Ramos (cell line): ENCODE measurements at regions not wholly inside any gene's neighbourhood (a gene's known extent, or its start where the extent isn't known, plus 50 kb on each side); places are given as distances from the start of the nearest gene placed in this dataset.

Experiments used
- in situ Hi-C: fragments of 300-500 bp; cut with MboI; formaldehyde crosslinking; loops from one replicate; pipeline ENCODE4 v1.14.3; 2022; ENCODE audit warnings: low sequenced_read_pairs; ENCODE audit not compliant: unreplicated experiment

- in situ Hi-C loops: no loop called here
Observed at GRCh38 chr2:14817848-14818247, 185.3 kb downstream of the LRATD1 start.

DNA sequence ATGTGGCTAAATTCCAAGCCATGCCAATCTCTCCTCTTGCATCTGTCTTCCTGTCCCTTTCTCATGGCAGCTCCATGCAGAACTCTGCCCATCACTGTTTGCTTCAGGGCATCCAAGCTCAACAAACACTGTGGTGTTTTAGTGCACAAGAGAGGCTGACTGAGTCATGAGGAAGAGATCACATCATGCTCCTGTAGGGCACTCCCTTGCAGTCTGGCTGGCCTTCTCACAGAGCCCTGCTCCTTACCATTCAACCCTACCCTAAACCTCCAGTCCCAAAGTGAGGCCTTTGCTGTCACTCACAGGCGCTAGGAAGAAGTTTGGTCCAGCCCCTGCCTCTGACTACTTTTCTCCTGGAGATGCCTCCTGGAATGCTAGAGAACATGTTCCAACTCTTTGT is 194.0 kb downstream of the LRATD1 start:
- in situ Hi-C loops: no loop called here

DNA sequence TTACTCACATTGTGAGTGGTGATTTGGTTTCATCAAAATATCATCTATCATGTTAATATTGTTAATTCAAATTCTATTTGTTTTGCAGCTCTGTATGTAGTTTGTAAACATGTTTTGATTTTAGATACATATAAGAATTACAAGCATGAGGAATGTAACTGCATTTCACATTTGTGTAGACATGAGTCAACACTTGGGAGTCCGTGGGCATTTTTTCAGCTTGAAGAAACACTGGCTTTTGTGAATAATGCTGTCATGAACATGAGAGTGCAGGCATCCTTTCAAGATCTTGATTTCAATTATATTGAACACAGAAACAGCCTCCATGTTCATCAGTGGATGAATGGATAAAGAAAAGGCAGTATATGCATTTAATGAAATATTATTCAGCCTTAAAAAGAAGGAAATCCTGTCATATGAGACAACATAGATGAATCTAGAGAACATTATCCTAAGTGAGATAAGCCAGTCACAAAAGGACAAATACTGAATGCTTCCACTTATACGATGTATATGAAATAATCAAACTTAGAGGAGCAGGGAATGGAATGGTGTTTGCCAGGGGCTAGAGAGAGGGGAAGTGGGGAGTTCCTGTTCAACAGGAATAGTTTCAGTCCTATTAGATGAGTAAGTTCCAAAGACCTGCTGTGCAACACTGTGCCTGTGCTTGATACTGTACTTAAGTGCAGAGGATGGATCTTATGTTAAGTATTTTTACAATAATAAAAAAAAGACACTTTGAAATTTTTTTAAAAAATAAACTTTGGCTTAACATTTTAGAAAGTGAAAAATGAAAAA is 194.9 kb downstream of the LRATD1 start:
- in situ Hi-C loops: no loop called here

- in situ Hi-C loops: no loop called here
Observed at GRCh38 chr2:14828223-14828622, 195.7 kb downstream of the LRATD1 start.

- in situ Hi-C loops: no loop called here
Observed at GRCh38 chr2:14828968-14829367, 196.5 kb downstream of the LRATD1 start.

- in situ Hi-C loops: no loop called here
Observed at GRCh38 chr2:14831458-14831857, 198.9 kb downstream of the LRATD1 start.

DNA sequence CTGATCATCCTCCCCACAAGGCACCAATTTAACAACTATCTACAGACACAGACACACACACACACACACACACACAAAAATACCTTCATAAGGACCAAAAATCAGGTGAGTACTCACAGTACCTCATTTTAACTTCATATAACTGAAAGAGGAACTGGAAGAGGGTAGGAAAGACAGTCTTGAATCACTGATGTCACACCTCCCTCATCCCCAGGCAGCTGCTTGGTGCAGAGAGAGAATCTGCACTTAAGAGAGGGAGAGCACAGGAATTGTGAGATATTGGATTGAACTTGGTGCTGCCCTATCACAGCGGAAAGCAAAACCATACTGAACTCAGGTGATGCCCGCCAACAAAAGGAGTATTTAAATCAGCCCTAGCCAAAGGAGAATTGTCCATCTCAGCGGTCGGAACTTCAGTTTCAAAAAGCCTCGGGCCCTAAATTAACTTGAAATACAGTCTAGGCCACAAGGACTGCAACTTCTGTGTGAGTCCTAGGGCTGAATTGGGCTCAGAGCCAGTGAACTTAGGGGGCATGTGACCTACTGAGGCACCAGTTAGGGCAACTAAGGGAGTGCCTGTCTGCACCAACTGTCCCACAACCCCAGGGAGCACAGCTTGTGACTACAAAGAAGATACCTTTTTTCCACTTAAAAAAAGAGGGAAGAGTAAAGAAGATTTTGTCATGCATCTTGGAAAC is 211.1 kb downstream of the LRATD1 start:
- in situ Hi-C loops: no loop called here

DNA sequence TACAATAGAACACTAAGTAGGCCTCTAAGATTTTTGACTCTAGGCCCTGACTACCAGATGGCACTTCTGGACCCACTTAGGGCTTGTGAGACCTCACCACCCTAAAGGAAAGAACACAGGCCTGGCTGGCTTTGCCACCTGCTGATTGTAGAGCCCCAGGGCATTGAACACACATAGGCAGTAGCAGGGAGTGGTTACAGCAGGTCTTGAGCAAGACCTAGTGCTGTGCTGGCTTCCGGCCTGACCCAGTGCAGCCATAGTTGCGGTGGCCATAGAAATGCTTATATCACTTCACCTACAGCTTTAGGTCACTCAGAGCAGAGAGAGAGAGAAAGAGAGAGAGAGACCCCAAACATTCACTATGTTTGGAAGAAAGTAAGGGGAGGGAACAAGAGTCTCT is 223.2 kb downstream of the LRATD1 start:
- in situ Hi-C loops: no loop called here

- in situ Hi-C loops: no loop called here
Observed at GRCh38 chr2:14861181-14861580, 228.7 kb downstream of the LRATD1 start.

- in situ Hi-C loops: no loop called here
Observed at GRCh38 chr2:14866736-14867352, 234.3 kb downstream of the LRATD1 start.

DNA sequence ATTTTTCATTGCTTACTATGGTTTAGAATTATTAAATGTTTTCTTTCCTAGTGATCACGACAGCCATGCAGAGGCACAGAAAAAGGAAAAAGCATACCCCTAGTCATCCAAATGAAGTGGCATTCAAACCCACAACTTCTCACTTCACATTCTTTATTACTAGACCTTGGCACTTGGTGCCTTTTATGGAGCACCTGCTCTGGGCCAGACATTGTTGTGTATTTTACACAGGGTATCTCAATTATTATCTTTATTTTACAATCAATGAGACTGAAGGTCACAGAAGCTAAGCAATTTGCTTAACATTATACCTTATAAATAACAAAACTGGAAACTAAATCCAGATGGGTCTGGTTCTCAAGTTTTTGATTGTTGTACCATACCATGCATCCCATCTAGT is 235.3 kb downstream of the LRATD1 start:
- in situ Hi-C loops: no loop called here

DNA sequence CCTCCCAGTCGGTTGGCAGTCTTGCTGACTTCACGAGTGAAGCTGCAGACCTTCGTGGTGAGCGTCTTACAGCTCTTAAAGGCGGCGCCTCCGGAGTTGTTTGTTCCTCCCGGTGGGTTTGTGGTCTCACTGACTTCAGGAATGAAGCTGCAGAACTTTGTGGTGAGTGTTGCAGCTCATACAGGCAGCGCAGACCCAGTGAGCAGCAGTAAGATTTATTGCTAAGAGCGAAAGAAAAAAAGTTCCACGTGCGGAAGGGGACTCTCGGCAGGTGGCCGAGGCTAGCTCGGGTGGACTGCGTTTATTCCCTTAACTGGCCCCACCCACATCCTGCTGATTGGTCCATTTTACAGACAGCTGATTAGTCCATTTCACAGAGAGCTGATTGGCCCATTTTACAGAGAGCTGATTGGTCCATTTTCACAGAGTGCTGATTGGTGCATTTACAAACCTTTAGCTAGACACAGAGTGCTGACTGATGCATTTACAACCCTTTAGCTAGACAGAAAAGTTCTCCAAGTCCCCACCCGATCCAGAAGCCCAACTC is 240.3 kb downstream of the LRATD1 start:
- in situ Hi-C loops: no loop called here

DNA sequence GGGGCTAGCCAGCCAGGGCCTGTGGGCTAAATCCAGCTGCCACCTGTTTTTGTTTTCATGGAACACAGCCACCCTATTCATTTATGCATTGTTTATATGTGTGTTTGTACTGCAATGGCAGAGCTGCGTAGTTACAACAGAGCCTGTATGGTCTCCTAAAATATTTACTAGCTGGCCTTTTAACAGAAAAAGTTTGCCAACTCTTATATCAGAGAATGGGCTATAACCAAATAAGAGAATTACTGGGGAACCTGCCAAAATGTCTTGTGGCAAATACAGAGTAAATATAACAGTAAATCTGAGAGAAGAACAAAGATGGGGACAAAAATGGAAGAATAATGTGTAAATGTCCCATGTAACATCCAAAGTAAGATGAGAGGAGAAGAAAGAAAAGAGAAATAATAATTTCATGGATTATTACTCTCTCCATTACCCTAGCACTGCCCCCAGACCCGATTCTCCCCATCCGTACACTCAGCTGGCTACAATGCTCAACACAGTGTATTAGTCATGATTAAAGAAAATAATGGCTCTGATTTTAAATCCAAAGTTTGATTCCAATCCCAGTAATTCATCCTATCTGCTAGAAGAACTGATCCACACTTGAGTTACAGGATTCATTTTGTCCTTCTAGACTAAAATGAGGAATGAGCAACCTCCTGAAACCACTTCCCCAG is 249.3 kb downstream of the LRATD1 start:
- in situ Hi-C loops: no loop called here

DNA sequence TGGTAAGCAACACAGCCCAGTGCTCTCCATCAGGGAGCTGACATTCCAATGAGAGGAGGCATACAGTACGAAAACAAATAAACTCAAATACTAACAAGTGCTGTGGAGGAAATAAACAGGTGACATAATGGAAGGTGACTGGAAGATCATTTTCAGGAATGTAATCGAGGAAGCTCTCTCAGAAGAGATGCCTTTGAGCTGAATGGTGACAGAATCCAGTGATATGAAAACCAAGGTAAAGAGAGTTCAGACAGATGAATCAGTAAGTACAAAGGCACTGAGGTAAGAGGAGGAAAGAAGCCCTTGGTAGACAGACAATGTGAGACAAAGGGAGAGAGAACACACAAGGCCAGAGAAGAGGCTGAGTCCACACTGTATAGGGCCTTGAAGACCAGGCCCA is 252.1 kb downstream of the LRATD1 start:
- in situ Hi-C loops: no loop called here

- in situ Hi-C loops: no loop called here
Observed at GRCh38 chr2:14891546-14891945, 259.0 kb downstream of the LRATD1 start.

DNA sequence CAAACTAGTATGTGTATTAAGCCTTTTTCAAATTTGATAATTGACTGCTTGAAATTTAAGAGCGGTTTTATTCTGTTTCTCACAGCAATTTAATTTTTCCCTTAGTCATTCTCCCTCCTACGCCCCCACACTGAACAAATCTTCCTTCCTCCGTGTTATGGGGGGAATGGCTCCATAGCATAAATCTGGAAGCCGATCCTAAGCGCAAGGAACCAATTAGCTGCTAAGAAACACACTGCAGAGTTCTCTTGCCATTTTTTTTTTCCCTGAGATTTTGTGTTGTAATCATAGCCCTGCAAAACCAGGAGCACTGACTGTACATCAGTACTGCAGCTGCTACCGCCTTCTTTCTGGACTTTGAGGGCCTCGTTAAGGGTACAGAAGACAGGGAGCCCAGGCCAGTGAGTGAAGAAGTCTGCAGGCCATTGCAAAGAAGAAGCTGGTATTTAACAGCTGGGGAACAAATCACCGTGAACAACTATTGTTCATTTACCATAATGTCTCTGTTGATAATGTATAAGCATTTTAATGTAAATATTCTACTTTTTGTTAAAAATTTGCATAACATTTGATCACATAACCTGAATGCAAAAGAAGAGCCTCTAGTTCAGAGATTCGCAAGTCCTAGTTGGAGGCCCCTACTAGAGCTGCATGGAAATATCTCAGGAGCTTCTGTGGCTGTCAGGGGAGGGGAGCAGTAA is 264.0 kb downstream of the LRATD1 start:
- in situ Hi-C loops: no loop called here

DNA sequence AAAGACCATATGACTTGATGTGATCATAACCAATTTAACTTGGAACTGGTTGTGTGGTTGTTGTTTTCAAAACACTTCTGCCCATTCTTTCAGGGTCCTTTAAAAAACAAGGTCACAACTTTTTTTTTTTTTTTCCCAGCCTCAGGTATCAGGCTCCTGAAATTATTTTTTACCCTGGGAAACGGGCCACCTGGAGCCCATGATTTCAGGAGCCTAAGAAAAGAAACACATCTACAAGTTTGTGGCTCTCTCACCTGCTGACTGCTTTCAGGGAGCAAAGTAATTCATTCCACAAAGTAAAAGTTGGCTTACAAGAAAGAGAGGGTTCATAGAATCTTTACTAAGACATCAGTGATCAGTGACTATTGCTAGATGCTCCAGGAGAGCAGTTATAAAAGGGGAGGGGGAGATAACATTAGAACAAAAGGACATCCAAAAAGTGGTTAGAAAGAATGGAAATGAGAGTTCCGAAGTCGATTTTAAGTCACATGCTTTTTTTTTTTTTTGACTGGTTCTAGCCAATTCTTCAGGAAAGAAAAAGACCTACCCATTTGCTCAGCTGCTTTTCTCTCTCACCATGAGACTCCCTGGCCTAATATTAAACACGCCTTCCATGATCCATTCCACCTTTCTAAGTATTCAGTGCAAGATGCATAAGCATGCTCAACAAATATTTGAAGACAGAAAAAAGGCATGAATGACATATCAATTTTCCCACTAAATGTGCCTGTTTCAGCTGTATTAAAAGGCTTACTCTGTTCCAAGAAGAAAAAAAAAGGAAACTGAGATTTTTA is 267.3 kb downstream of the LRATD1 start:
- in situ Hi-C loops: loop anchor here (10.0 kb wide), 1 partner anchor 685 kb away; no protein-coding TSS in a partner anchor

- in situ Hi-C loops: loop anchor here (10.0 kb wide), 1 partner anchor 683 kb away; no protein-coding TSS in a partner anchor
Observed at GRCh38 chr2:14901737-14902136, 269.2 kb downstream of the LRATD1 start.

GRCh38 chr2:14902953-14903352 is 270.4 kb downstream of the LRATD1 start:
- in situ Hi-C loops: loop anchor here (10.0 kb wide), 1 partner anchor 682 kb away; no protein-coding TSS in a partner anchor
